H1 (cell line): ENCODE measurements at regions not wholly inside any gene's neighbourhood (a gene's known extent, or its start where the extent isn't known, plus 50 kb on each side); places are given as distances from the start of the nearest gene placed in this dataset.

ENCODE experiments used
- CHD2 ChIP-seq: IDR thresholded peaks from 2 replicates; pipeline ENCODE4 v1.6.1; 2012; ENCODE audit warnings: low read length, improper control_type of control experiment
- EZH2 ChIP-seq: fragments of 200-600 bp; sonication (generic); IDR thresholded peaks from 2 replicates; pipeline ENCODE4 v1.7.1; 2012; ENCODE audit warnings: low read depth, mild to moderate bottlenecking, moderate library complexity, low read length, inconsistent platforms; ENCODE audit not compliant: severe bottlenecking
- HDAC2 ChIP-seq, 2 experiments: fragments of 300-600 bp in 1 of 2; sonication (generic) in 1 of 2; IDR thresholded peaks; 2 replicates each; pipeline ENCODE4 v1.6.1; 2011 to 2012; ENCODE audit warnings: low read depth in 2 of 2, low read length in 2 of 2, mild to moderate bottlenecking in 2 of 2, moderate library complexity in 2 of 2, borderline replicate concordance in 1 of 2, inconsistent platforms in 1 of 2
- PHF8 ChIP-seq: fragments of 200-600 bp; sonication (generic); conservative IDR thresholded peaks from 2 replicates; pipeline ENCODE4 v1.7.1; 2012; ENCODE audit warnings: low read depth, mild to moderate bottlenecking, inconsistent platforms, low read length, moderate library complexity
- RBBP5 ChIP-seq: IDR thresholded peaks from 2 replicates; pipeline ENCODE4 v1.7.1; 2012; ENCODE audit warnings: low read depth, mild to moderate bottlenecking, inconsistent platforms, low read length, moderate library complexity, borderline replicate concordance
- TBP ChIP-seq: IDR thresholded peaks from 2 replicates; pipeline ENCODE4 v1.6.1; 2011; ENCODE audit warnings: low read depth, low read length, improper control_type of control experiment
- USF2 ChIP-seq: IDR thresholded peaks from 2 replicates; pipeline ENCODE4 v1.6.1; 2011; ENCODE audit warnings: low read length, improper control_type of control experiment
- ZNF274 ChIP-seq: IDR thresholded peaks from 2 replicates; pipeline ENCODE4 v1.7.0; 2012; ENCODE audit warnings: low read length, borderline replicate concordance; ENCODE audit errors: extremely low read depth
- TF ChIP-seq, protein P1 (sequence below), 3 experiments: IDR thresholded peaks; 1 replicate in 2 of 3; 2 replicates in 1 of 3; pipeline versions ENCODE4 v1.5.1 to v1.6.1; 2011; ENCODE audit warnings: low read length in 3 of 3, mild to moderate bottlenecking in 3 of 3, inconsistent platforms in 2 of 3, low read depth in 1 of 3, moderate library complexity in 1 of 3; ENCODE audit not compliant: insufficient read depth in 1 of 3; ENCODE audit errors: control extremely low read depth in 1 of 3

- no peak for TF ChIP-seq ZNF274
- no peak for TF ChIP-seq CHD2
- no peak for TF ChIP-seq RBBP5
- TF ChIP-seq, protein P1, sequence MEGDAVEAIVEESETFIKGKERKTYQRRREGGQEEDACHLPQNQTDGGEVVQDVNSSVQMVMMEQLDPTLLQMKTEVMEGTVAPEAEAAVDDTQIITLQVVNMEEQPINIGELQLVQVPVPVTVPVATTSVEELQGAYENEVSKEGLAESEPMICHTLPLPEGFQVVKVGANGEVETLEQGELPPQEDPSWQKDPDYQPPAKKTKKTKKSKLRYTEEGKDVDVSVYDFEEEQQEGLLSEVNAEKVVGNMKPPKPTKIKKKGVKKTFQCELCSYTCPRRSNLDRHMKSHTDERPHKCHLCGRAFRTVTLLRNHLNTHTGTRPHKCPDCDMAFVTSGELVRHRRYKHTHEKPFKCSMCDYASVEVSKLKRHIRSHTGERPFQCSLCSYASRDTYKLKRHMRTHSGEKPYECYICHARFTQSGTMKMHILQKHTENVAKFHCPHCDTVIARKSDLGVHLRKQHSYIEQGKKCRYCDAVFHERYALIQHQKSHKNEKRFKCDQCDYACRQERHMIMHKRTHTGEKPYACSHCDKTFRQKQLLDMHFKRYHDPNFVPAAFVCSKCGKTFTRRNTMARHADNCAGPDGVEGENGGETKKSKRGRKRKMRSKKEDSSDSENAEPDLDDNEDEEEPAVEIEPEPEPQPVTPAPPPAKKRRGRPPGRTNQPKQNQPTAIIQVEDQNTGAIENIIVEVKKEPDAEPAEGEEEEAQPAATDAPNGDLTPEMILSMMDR (IDR thresholded peaks at IDR 0.05; ENCODE audit: control extremely low read depth in 1 of 3, insufficient read depth in 1 of 3, low read depth in 1 of 3, low read length in 3 of 3) = no peak
- no peak for TF ChIP-seq HDAC2 (IDR thresholded peaks at IDR 0.05; ENCODE audit: borderline replicate concordance in 1 of 2, low read depth in 2 of 2, low read length in 2 of 2)
- no peak for TF ChIP-seq EZH2
- TF ChIP-seq TBP = no peak
- TF ChIP-seq USF2 = no peak
- TF ChIP-seq PHF8 = no peak
These were observed 495.3 kb downstream of the CCDC171 start for GRCh38 chr9:16048129-16048528.
